CD4-positive, alpha-beta T cell (primary cell): ENCODE measurements at regions not wholly inside any gene's neighbourhood (a gene's known extent, or its start where the extent isn't known, plus 50 kb on each side); places are given as distances from the start of the nearest gene placed in this dataset.

ENCODE experiments used
- ATAC-seq: fragments of 200-7000 bp; cut with Tn5 transposase; one replicate; pipeline ENCODE4 v1.10.0; 2022; ENCODE audit warnings: mild to moderate bottlenecking; ENCODE audit not compliant: poor library complexity
- CTCF ChIA-PET: fragments of 350-600 bp; sonication (Branson Sonifier 250); formaldehyde crosslinking; loops from one replicate; lab custom pipeline; 2021; ENCODE audit warnings: antibody characterized with exemption, inconsistent platforms; lab: Charles Lee
- POLR2A ChIA-PET: fragments of 350-600 bp; sonication (Branson Sonifier 250); formaldehyde crosslinking; loops from one replicate; lab custom pipeline; 2021; ENCODE audit warnings: antibody characterized with exemption, inconsistent platforms; lab: Charles Lee
- DNase-seq, 14 experiments: peaks; one replicate each; pipeline ENCODE4 v3.0.0-alpha.2; 2013 to 2020; ENCODE audit warnings: mixed read lengths in 2 of 14
- H3K27ac ChIP-seq, 2 donors: one replicate each; pipeline versions ENCODE4 v1.5.1 to v1.7.0; 2013; ENCODE audit warnings: low read length in 2 of 2, low read depth in 1 of 2, mild to moderate bottlenecking in 1 of 2
- H3K27me3 ChIP-seq, 2 experiments: 1 replicate in 1 of 2; 2 replicates in 1 of 2; pipeline versions ENCODE4 v1.6.1 to v1.7.0; 2013; ENCODE audit warnings: low read length in 2 of 2, control low read depth in 1 of 2, mild to moderate bottlenecking in 1 of 2, moderate library complexity in 1 of 2; ENCODE audit not compliant: insufficient read depth in 2 of 2, control insufficient read depth in 1 of 2
- H3K36me3 ChIP-seq: one replicate; pipeline ENCODE4 v1.6.1; 2013; ENCODE audit warnings: low read length, control low read depth; ENCODE audit not compliant: insufficient read depth
- H3K4me1 ChIP-seq: one replicate; pipeline ENCODE4 v1.6.1; 2013; ENCODE audit warnings: low read length, control low read depth; ENCODE audit not compliant: insufficient read depth
- H3K4me3 ChIP-seq: one replicate; pipeline ENCODE4 v1.5.1; 2013; ENCODE audit warnings: mild to moderate bottlenecking, low read length, moderate library complexity
- H3K9me3 ChIP-seq, 2 experiments: 1 replicate in 1 of 2; 2 replicates in 1 of 2; pipeline versions ENCODE4 v1.6.1 to v1.7.0; 2013; ENCODE audit warnings: low read length in 2 of 2, mild to moderate bottlenecking in 2 of 2, control low read depth in 1 of 2, moderate library complexity in 1 of 2; ENCODE audit not compliant: control insufficient read depth in 1 of 2, insufficient read depth in 1 of 2
- H3K27ac Mint-ChIP-seq: one replicate; pipeline ENCODE4 v1.8.0; 2020; ENCODE audit warnings: mixed read lengths
- H3K27me3 Mint-ChIP-seq: one replicate; pipeline ENCODE4 v1.8.0; 2021; ENCODE audit warnings: mixed read lengths
- H3K36me3 Mint-ChIP-seq: one replicate; pipeline ENCODE4 v1.8.0; 2021; ENCODE audit warnings: low read depth, mixed read lengths
- H3K4me1 Mint-ChIP-seq: one replicate; pipeline ENCODE4 v1.8.0; 2021; ENCODE audit warnings: low read depth, mixed read lengths
- H3K4me3 Mint-ChIP-seq: one replicate; pipeline ENCODE4 v1.8.0; 2020; ENCODE audit warnings: mild to moderate bottlenecking, mixed read lengths
- H3K9me3 Mint-ChIP-seq: one replicate; pipeline ENCODE4 v1.8.0; 2020; ENCODE audit warnings: mixed read lengths
- CTCF ChIP-seq: fragments of 200-600 bp; IDR thresholded peaks from one replicate; pipeline ENCODE4 v1.8.0; 2022; ENCODE audit warnings: antibody characterized with exemption, mild to moderate bottlenecking
- intact Hi-C, 2 experiments: fragments of 100-400 bp; cut with DNase I in 1 of 2; cut with micrococcal nuclease in 1 of 2; formaldehyde crosslinking; loops; one replicate each; pipeline versions ENCODE4 v1.15.1 to v1.9.0; 2023 to 2025; cut with DNase I, micrococcal nuclease

- H3K27me3 Mint-ChIP-seq = no peaks in the 10 kb centered on the region
- no peak overlapping the region for H3K27ac Mint-ChIP-seq
- no peaks in the 10 kb centered on the region for H3K9me3 Mint-ChIP-seq
- POLR2A ChIA-PET = no interaction called here
- Histone ChIP-seq H3K27ac (no peak overlapping the region), H3K27me3 (no peaks in the 10 kb centered on the region), H3K9me3 (no peaks in the 10 kb centered on the region), H3K4me1 (no peaks in the 10 kb centered on the region), H3K36me3 (no peaks in the 10 kb centered on the region), H3K4me3 (no peak overlapping the region)
- CTCF ChIA-PET = no interaction called here
- no peak for TF ChIP-seq CTCF
- no peaks in the 10 kb centered on the region for H3K36me3 Mint-ChIP-seq
- H3K4me1 Mint-ChIP-seq = no peaks in the 10 kb centered on the region
- DNase-seq = no peak
- no peak for ATAC-seq
- H3K4me3 Mint-ChIP-seq = no peak overlapping the region
- intact Hi-C loops = no loop called here
Observed at GRCh38 chr14:22395803-22396202, 193.2 kb downstream of the DAD1 start.

GRCh38 chr14:22394616-22395015, 194.4 kb downstream of the DAD1 start:
- CTCF ChIA-PET = no interaction called here

GRCh38 chr14:22393796-22394195, 195.2 kb downstream of the DAD1 start:
- H3K4me1 ChIP-seq = no peaks in the 10 kb centered on the region
- DNase-seq = no peak
- ChIA-PET CTCF (no interaction called here), POLR2A (no interaction called here)
- no peak overlapping the region for H3K27ac ChIP-seq
- Mint-ChIP-seq H3K4me1 (no peaks in the 10 kb centered on the region), H3K4me3 (no peak overlapping the region), H3K36me3 (no peaks in the 10 kb centered on the region), H3K27me3 (no peaks in the 10 kb centered on the region), H3K27ac (no peak overlapping the region), H3K9me3 (no peaks in the 10 kb centered on the region)
- H3K27me3 ChIP-seq = no peaks in the 10 kb centered on the region
- no peak overlapping the region for H3K4me3 ChIP-seq
- no peaks in the 10 kb centered on the region for H3K9me3 ChIP-seq
- no peak for TF ChIP-seq CTCF
- intact Hi-C loops = no loop called here
- no peak for ATAC-seq
- H3K36me3 ChIP-seq = no peaks in the 10 kb centered on the region

More at GRCh38 chr14:22394616-22395015, 194.4 kb downstream of the DAD1 start:
- Mint-ChIP-seq H3K4me1 (no peaks in the 10 kb centered on the region), H3K36me3 (no peaks in the 10 kb centered on the region), H3K27me3 (no peaks in the 10 kb centered on the region), H3K4me3 (no peak overlapping the region), H3K9me3 (no peaks in the 10 kb centered on the region), H3K27ac (no peak overlapping the region)
- POLR2A ChIA-PET = no interaction called here
- Histone ChIP-seq H3K27ac (no peak overlapping the region), H3K4me3 (no peak overlapping the region), H3K36me3 (no peaks in the 10 kb centered on the region), H3K4me1 (no peaks in the 10 kb centered on the region), H3K27me3 (no peaks in the 10 kb centered on the region), H3K9me3 (no peaks in the 10 kb centered on the region)
- TF ChIP-seq CTCF = no peak
- intact Hi-C loops = no loop called here
- no peak for ATAC-seq
- no peak for DNase-seq
